NCI-H526 (cell line): ENCODE measurements at regions not wholly inside any gene's neighbourhood (a gene's known extent, or its start where the extent isn't known, plus 50 kb on each side); places are given as distances from the start of the nearest gene placed in this dataset.
"Not testable (repeated sequence)": the region's sequence is repeated elsewhere in the genome, so short reads cannot be mapped to it uniquely, and the experiment has no call there.

Source experiments
- DNase-seq, 2 experiments: peaks; one replicate each; lab custom pipeline; 2025; lab: John Stamatoyannopoulos, UW

- DNase-seq: no peak
Measured at GRCh38 chr6:9704989-9705388, 709.9 kb downstream of the TFAP2A start.

DNA sequence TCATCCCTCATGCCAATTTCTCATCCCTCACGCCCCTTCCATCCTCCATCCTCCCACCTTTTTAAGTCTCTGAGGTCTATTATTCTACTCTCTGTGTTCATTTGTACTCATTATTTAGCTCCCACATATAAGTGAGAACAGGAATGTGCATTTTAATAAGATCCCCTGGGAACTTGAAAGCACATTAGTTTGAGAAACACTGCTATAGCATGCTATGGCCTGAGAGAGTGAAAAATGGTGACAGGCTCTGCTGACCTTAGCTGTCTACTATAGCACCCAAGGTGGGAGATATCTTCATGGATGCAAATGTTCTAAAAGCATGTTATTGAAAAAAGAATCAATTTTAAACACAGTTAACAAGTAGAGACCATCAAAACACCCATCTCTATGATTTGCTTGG lies 712.0 kb downstream of the TFAP2A start:
- no peak for DNase-seq

- no peak for DNase-seq
Measured at GRCh38 chr6:9699888-9700287, 715.0 kb downstream of the TFAP2A start.

GRCh38 chr6:9697263-9697931 lies 717.5 kb downstream of the TFAP2A start:
- DNase-seq: peak; percentile 42 to 68

GRCh38 chr6:9690388-9690787 lies 724.5 kb downstream of the TFAP2A start:
- no peak for DNase-seq

DNA sequence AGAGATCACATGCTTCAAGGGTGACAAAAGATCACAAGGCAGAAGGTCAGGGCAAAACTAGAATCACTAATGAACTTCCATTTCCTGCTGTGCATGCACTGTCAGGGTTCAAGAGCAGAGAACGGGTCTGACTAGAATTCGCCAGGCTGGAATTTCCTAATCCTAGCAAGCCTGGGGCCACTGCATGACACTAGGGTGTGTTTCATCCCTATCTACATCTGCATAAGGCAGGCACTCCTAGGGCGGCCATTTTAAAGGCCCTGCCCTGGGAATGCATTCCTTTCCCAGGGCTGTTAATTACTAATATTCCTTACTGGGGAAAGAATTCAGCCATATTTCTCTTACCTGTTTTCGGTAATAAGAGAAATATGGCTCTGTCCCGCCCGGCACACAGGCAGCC lies 734.1 kb downstream of the TFAP2A start:
- DNase-seq: not testable (repeated sequence)

- DNase-seq: no peak
Measured at GRCh38 chr6:9675122-9675521, 739.8 kb downstream of the TFAP2A start.

GRCh38 chr6:9659848-9660247 lies 755.0 kb downstream of the TFAP2A start:
- DNase-seq: no peak

- no peak for DNase-seq
Measured at GRCh38 chr6:9657994-9658393, 756.9 kb downstream of the TFAP2A start.

- no peak for DNase-seq
Measured at GRCh38 chr6:9647599-9647998, 767.3 kb downstream of the TFAP2A start.

- DNase-seq: no peak
Measured at GRCh38 chr6:9647071-9647445, 767.8 kb downstream of the TFAP2A start.

DNA sequence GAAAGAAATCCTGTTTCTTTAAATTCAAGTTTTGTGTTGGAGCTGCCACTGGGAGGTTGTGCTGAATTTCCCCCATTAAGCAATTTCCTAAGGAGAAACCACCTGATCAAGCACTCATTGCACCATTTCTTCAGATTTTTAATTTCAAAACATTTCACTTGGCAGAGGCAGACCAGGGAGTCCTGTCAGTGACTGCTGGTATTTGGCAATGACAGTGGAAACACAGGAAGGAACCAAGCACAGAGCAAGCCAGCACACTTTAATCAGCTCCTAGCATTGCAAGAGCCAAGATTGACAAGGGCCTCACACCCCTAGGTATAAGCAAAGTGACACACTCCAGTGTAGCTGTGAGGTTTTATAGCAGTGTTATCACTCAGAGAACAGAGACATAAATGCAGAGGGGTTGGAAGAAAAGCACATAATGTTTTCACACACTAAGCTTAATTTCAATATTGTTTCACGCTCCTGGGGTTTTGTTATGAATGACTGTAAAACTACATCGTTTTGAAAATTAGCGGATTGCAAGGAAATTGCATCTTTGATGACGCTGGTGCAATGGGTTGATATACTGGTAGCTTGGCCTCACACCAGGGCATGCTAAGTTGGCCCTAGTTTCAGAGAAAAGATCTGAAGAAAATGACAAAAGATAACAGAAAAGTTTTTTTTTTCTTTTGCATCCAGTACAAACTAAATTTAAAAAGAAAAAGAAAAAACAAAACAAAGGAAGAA lies 768.4 kb downstream of the TFAP2A start:
- no peak for DNase-seq

GRCh38 chr6:9638861-9639260 lies 776.0 kb downstream of the TFAP2A start:
- DNase-seq: no peak

DNA sequence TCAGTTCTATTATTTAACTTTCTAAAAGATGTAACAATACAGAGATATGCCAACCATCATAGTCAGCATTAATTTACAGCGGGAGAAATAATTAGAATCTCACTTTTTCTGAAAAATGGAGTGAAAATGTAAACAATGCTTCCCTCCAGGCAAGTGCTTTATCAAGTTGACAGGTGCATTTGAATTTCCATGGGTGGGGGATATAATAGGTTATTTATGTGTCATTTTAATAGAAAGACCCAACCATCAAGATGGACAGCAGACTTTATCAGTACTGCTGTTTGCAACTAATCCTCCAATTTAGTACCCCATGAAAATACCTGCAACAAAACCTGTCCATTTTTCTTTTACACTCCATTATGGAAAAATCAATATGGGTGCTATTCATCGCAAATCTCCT lies 780.1 kb downstream of the TFAP2A start:
- DNase-seq: no peak

- DNase-seq: no peak
Measured at GRCh38 chr6:9632026-9632425, 782.8 kb downstream of the TFAP2A start.

- no peak for DNase-seq
Measured at GRCh38 chr6:9628819-9629218, 786.1 kb downstream of the TFAP2A start.

GRCh38 chr6:9627916-9628315 lies 787.0 kb downstream of the TFAP2A start:
- no peak for DNase-seq

GRCh38 chr6:9623985-9624384 lies 790.9 kb downstream of the TFAP2A start:
- DNase-seq: no peak

- DNase-seq: no peak
Measured at GRCh38 chr6:9623228-9623832, 791.5 kb downstream of the TFAP2A start.

GRCh38 chr6:9621276-9621675 lies 793.6 kb downstream of the TFAP2A start:
- DNase-seq: no peak

DNA sequence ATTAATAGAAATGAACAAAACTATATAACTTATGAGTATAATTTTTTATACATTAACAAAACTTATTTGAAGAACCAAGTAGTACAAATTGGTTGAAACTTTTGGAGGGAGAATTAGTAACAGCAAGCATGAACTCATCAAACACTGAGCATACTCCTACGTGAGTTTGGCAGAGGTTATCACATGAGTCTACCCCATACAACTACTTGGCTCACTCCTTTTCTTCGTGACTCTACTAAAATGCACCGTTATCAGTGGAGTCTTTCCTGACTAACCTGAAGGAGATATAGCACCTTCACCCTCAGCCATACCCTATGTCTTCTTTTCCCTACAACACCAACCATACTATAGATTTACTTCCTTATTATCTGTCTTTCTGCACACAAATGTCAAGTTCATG lies 794.2 kb downstream of the TFAP2A start:
- no peak for DNase-seq

DNA sequence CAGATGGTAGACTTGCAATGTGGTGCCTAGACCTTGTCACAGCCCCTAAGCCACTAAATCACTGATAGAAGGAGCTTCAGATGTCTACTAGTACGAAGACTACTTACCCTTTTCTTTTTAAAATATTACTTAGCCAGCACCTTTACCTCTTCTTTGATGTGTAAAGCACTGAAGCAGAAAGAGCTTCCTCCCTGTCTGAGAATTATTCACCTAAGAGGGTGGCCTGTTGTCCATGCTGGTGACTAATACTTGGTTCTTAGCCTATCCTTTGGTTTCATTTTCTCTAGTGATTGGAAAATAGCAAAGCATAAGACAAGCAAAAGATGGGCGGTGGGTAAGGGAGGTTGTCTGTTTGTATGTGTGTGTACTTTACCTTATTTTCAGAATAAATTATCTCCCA lies 794.6 kb downstream of the TFAP2A start:
- DNase-seq: no peak

DNA sequence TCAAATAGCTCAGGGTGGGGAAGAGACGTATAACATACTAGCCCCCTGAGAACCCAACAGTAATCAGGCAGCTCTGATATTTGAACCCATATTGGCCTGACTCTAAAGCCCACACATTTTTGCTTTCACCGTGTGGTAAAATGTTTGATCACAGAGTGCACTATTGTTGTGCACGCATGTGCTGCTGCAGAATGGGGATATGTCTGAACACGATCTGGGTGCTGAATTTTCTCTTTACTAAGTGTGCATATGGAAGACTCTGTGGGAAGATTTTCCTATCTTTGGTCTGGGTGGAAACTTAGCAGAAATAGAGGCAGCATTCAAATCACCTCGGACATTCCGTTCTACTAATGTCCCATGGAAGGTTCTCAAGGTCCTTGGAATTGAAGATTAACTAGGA lies 800.1 kb downstream of the TFAP2A start:
- DNase-seq: no peak
